Heart left ventricle (tissue), 13 donors: ENCODE measurements at regions not wholly inside any gene's neighbourhood (a gene's known extent, or its start where the extent isn't known, plus 50 kb on each side); places are given as distances from the start of the nearest gene placed in this dataset.

ENCODE experiments used
- CTCF ChIP-seq, 12 donors: fragments of 200-600 bp; sonication (generic) in 4 of 12; IDR thresholded peaks; one replicate each; pipeline versions ENCODE4 v1.5.0 to v1.8.0; 2018 to 2022; ENCODE audit warnings: antibody characterized with exemption in 12 of 12, mild to moderate bottlenecking in 5 of 12
- POLR2A ChIP-seq, 2 donors: fragments of 450-650 bp; IDR thresholded peaks; one replicate each; pipeline ENCODE4 v1.6.1; 2017; ENCODE audit warnings: antibody characterized with exemption in 2 of 2, mild to moderate bottlenecking in 2 of 2, moderate library complexity in 2 of 2
- donor health status: ischemic (EF 13 %, LVEDD 7.1; RV severe dilation, severe dysfunction).
- donor health status: DM: no; HTN: yes; CAD: no.
- donor health status: DM: no; HTN: no; CAD: no.
- donor health status: ischemic (EF 25% LVEDD 6.9; RV normal size, moderate dysfunction).
- donor health status: ischemic (EF 25% LVEDD 5.7; RV mildly dilated, moderate dysfunction).
- donor health status: ischemic (EF 35%, LVEDD 5.7; RV mildly dilated, moderate dysfunction).
- donor health status: nonischemic (EF 11% LVEDD 7.7; RV severe dilation, severe dysfunction).
- donor health status: DM: yes; HTN: yes; CAD: no.
- donor health status: PGD.
- donor health status: ischemic (EF 29% LVEDD 5.4; RV normal size, mild dysfunction).
- donor health status: nonischemic (EF 23%, LVEDD 6.1; RV moderate dilation, normal function).

DNA sequence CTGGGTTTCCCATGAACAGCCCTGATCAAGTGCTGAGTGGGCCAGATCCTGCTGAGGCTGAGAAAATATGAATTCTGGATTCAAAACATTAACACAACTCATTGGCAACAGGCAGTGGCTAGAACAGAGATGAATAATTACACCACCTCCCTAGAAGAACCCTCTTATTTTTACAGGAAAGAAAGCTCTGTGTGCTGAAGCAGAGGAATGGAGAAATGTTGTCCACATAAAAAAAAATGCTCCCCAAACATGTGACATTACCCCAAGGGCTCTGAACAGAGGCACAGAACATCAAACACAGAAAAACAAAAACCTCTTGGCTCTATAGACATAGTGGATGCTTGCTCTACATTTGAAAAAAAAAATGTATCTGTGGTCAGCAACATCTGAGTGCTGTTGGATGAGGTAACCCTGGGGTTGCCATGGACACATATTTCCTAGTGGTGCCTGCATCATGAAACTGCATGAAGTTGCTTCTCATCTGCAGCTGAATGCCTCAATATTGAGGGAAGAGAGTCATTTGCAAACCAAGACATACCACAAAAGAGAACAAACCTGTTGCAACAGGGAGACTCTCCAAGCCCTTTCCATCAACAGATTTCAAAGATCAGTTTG is 98.8 kb downstream of the SNX19 start:
- TF ChIP-seq CTCF (IDR thresholded peaks at IDR 0.05) (no peak), POLR2A (IDR thresholded peaks at IDR 0.05) (no peak)
